GM12878 (cell line): ENCODE measurements at regions not wholly inside any gene's neighbourhood (a gene's known extent, or its start where the extent isn't known, plus 50 kb on each side); places are given as distances from the start of the nearest gene placed in this dataset.

Experiments
- ATAC-seq: fragments of 200-7000 bp; cut with Tn5 transposase; 3 replicates; pipeline ENCODE4 v1.9.1; 2020; ENCODE audit warnings: mild to moderate bottlenecking, moderate library complexity
- BruUV-seq: library from RNA; stranded (reverse); fragments of 400-500 nt; replicated peaks from 2 replicates; lab custom pipeline; 2021; lab: Mats Ljungman, UMichigan
- CTCF ChIA-PET: fragments of 300-600 bp; sonication (Branson Sonifier 250); formaldehyde crosslinking; extraction: SDS; loops from one replicate; lab custom pipeline; 2021; ENCODE audit warnings: inconsistent platforms; lab: Yijun Ruan, JAX
- POLR2A ChIA-PET: fragments of 350-600 bp; formaldehyde crosslinking; extraction: SDS; loops from one replicate; lab custom pipeline; 2021; ENCODE audit warnings: inconsistent platforms; lab: Charles Lee
- RAD21 ChIA-PET: fragments of 300-600 bp; sonication (Branson Sonifier 250); formaldehyde crosslinking; loops from one replicate; lab custom pipeline; 2023; ENCODE audit warnings: antibody characterized with exemption; ENCODE audit not compliant: unreplicated experiment; lab: Charles Lee
- SMC1A ChIA-PET: fragments of 300-600 bp; sonication (Branson Sonifier 250); formaldehyde crosslinking; loops from one replicate; lab custom pipeline; 2023; ENCODE audit not compliant: unreplicated experiment, uncharacterized antibody; lab: Charles Lee
- DNase-seq: peaks from one replicate; pipeline ENCODE4 v3.0.0-alpha.2; 2011; ENCODE audit warnings: low read depth, low spot score
- FAIRE-seq: peaks from 3 replicates; lab custom pipeline; 2011; peaks lifted over from hg19 to GRCh38; lab: Jason Lieb, UNC
- H2AFZ ChIP-seq: 2 replicates; pipeline ENCODE4 v1.6.0; 2011; ENCODE audit warnings: low read depth, low read length, control low read depth; ENCODE audit not compliant: control insufficient read depth
- H3K27ac ChIP-seq: 2 replicates; pipeline ENCODE4 v1.5.1; 2011; ENCODE audit warnings: control low read depth; ENCODE audit not compliant: control insufficient read depth, insufficient read depth
- H3K27me3 ChIP-seq, 2 experiments: replicated peaks in 1 of 2; 2 replicates each; pipeline versions ENCODE4 v1.6.0 to v1.6.1; 2011; ENCODE audit warnings: low read length in 1 of 2; ENCODE audit not compliant: control insufficient read depth in 2 of 2, insufficient read depth in 2 of 2
- H3K36me3 ChIP-seq, 2 experiments: 2 replicates each; pipeline ENCODE4 v1.5.1; 2011; ENCODE audit warnings: low read length in 1 of 2; ENCODE audit not compliant: control insufficient read depth in 2 of 2, insufficient read depth in 2 of 2
- H3K4me1 ChIP-seq: 2 replicates; pipeline ENCODE4 v1.6.1; 2011; ENCODE audit warnings: mild to moderate bottlenecking, low read length, moderate library complexity, mixed read lengths; ENCODE audit not compliant: control insufficient read depth, insufficient read depth
- H3K4me2 ChIP-seq: 2 replicates; pipeline ENCODE4 v1.6.0; 2011; ENCODE audit warnings: control low read depth; ENCODE audit not compliant: control insufficient read depth, insufficient read depth
- H3K4me3 ChIP-seq: fragments of 200-600 bp; sonication (generic); 2 replicates; pipeline ENCODE4 v1.5.1; 2016
- H3K79me2 ChIP-seq: 2 replicates; pipeline ENCODE4 v1.6.0; 2011; ENCODE audit warnings: low read length; ENCODE audit not compliant: control insufficient read depth, insufficient read depth
- H3K9ac ChIP-seq: 2 replicates; pipeline ENCODE4 v1.8.0; 2011; ENCODE audit warnings: low read length, control low read depth, mixed read lengths; ENCODE audit not compliant: control insufficient read depth, insufficient read depth
- H3K9me3 ChIP-seq: replicated peaks from 3 replicates; pipeline ENCODE4 v1.5.1; 2011; ENCODE audit warnings: mild to moderate bottlenecking, low read length; ENCODE audit not compliant: control insufficient read depth, insufficient read depth
- H4K20me1 ChIP-seq: 2 replicates; pipeline ENCODE4 v1.6.0; 2011; ENCODE audit not compliant: control insufficient read depth, insufficient read depth
- BCLAF1 ChIP-seq: fragments of 450-650 bp; IDR thresholded peaks from 2 replicates; pipeline ENCODE4 v1.6.1; 2017; ENCODE audit warnings: antibody characterized with exemption, mild to moderate bottlenecking, moderate library complexity
- EZH2 ChIP-seq: IDR thresholded peaks from 2 replicates; pipeline ENCODE4 v1.6.1; 2012; ENCODE audit warnings: low read depth, mild to moderate bottlenecking, control low read depth, inconsistent platforms, low read length, borderline replicate concordance; ENCODE audit not compliant: control insufficient read depth
- FOXK2 ChIP-seq: fragments of 450-650 bp; IDR thresholded peaks from 2 replicates; pipeline ENCODE4 v1.6.1; 2017; ENCODE audit warnings: mild to moderate bottlenecking, moderate library complexity
- IRF4 ChIP-seq: IDR thresholded peaks from 2 replicates; pipeline ENCODE4 v1.6.1; 2011; ENCODE audit warnings: low read depth, low read length
- POLR2AphosphoS2 ChIP-seq: IDR thresholded peaks from 2 replicates; pipeline ENCODE4 v1.6.1; 2011; ENCODE audit warnings: low read depth, mild to moderate bottlenecking, low read length, improper control_type of control experiment, moderate library complexity
- SIN3A ChIP-seq: IDR thresholded peaks from 2 replicates; pipeline ENCODE4 v1.6.1; 2012; ENCODE audit warnings: low read depth, low read length, improper control_type of control experiment
- SPI1 ChIP-seq: IDR thresholded peaks from 2 replicates; pipeline ENCODE4 v1.6.1; 2011; ENCODE audit warnings: low read depth, mild to moderate bottlenecking, low read length, moderate library complexity, borderline replicate concordance; ENCODE audit not compliant: insufficient read depth
- WGBS: methylation state at CpG from one replicate; pipeline ENCODE4 v1.1.6; 2016; ENCODE audit warnings: low lambda C conversion rate; ENCODE audit not compliant: insufficient replicate concordance, insufficient coverage; ENCODE audit errors: missing lambda C conversion rate; 5-methylcytosine and 5-hydroxymethylcytosine counted together
- in situ Hi-C: fragments of 300-500 bp; cut with MboI; formaldehyde crosslinking; loops from 9 replicates; pipeline ENCODE4 v1.14.3; 2018; ENCODE audit warnings: mixed read lengths
- intact Hi-C: fragments of 100-400 bp; cut with micrococcal nuclease; formaldehyde crosslinking; loops from one replicate; pipeline ENCODE4 v1.14.2; 2022; ENCODE audit not compliant: unreplicated experiment

DNA sequence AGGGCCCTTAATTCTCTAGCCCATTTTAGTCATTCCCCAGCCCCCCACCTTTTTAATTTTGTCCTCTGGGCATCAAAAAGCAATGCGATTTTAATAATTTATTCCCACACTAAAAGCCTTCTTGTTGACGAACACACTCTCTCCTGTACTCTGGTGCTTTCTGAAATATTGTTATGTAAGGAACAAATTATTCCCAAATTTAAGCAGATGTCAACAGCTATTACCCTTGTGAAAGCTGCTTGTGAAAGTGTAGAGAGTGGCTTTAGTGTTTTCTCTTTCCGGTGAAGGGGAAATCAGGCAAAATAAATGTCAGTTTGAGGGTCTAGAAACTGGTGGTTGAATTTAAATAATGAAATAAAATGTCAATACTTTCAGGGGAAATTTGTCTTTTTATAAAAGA, 221.2 kb upstream of the CNKSR2 start:
- no peak overlapping the region for H3K27ac ChIP-seq
- TF ChIP-seq IRF4 (no peak), BCLAF1 (no peak), FOXK2 (no peak), SIN3A (no peak), EZH2 (no peak), POLR2AphosphoS2 (no peak), SPI1 (no peak)
- WGBS: 28% methylated on average over 3 of the region's 3 CpGs
- H3K27me3 ChIP-seq: no peaks in the 10 kb centered on the region
- H3K4me3 ChIP-seq: no peak overlapping the region
- H3K9me3 ChIP-seq: no peaks in the 10 kb centered on the region
- H3K4me1 ChIP-seq: no peaks in the 10 kb centered on the region
- no peaks in the 10 kb centered on the region for H3K79me2 ChIP-seq
- no peak overlapping the region for H2AFZ ChIP-seq
- ChIA-PET CTCF (no interaction called here), RAD21 (no interaction called here), POLR2A (no interaction called here), SMC1A (no interaction called here)
- no peak for DNase-seq
- intact Hi-C loops: no loop called here
- FAIRE-seq: no peak
- no TSS peak for BruUV-seq
- in situ Hi-C loops: no loop called here
- no peaks in the 10 kb centered on the region for H4K20me1 ChIP-seq
- H3K9ac ChIP-seq: no peak overlapping the region
- no peak overlapping the region for H3K4me2 ChIP-seq
- ATAC-seq: no peak
- H3K36me3 ChIP-seq: no peaks in the 10 kb centered on the region
